NCI-H69 (cell line): ENCODE measurements at regions not wholly inside any gene's neighbourhood (a gene's known extent, or its start where the extent isn't known, plus 50 kb on each side); places are given as distances from the start of the nearest gene placed in this dataset.

Experiments
- DNase-seq: peaks from one replicate; lab custom pipeline; 2025; lab: John Stamatoyannopoulos, UW

DNA sequence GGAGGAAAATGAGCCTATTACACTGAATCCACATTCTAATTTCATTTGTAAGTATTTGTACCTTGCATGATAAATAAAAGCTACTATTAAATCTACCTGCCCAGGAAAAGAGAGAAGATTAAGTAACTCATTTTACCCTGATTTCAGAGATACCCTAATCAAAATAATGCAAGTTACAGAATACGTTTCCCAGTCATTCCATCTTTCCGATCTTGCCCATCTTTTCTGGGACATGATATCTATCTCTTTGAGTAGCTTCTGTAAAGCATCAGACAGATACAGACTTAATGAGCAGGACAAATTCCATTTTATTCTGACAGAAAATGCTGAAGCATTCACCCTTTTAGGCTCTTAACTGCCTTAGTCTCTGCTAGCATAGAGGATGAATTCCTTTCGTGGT lies 56.6 kb downstream of the SPRY2 start:
- DNase-seq, result no peak

DNA sequence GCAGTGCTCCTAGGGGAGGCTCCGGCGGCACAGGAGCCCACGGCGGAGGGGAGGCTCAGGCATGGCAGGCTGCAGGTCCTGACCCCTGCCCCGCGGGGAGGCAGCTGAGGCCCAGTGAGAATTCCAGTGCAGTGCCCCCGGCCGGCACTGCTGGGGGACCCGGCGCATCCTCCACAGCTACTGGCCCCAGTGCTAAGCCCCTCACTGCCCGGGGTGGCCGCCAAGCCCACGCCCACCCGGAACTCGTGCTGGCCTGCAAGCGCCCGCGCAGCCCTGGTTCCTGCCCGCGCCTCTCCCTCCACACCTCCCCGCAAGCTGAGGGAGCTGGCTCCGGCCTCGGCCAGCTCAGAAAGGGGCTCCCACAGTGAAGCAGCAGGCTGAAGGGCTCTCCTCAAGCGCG lies 62.2 kb downstream of the SPRY2 start:
- DNase-seq, result no peak

DNA sequence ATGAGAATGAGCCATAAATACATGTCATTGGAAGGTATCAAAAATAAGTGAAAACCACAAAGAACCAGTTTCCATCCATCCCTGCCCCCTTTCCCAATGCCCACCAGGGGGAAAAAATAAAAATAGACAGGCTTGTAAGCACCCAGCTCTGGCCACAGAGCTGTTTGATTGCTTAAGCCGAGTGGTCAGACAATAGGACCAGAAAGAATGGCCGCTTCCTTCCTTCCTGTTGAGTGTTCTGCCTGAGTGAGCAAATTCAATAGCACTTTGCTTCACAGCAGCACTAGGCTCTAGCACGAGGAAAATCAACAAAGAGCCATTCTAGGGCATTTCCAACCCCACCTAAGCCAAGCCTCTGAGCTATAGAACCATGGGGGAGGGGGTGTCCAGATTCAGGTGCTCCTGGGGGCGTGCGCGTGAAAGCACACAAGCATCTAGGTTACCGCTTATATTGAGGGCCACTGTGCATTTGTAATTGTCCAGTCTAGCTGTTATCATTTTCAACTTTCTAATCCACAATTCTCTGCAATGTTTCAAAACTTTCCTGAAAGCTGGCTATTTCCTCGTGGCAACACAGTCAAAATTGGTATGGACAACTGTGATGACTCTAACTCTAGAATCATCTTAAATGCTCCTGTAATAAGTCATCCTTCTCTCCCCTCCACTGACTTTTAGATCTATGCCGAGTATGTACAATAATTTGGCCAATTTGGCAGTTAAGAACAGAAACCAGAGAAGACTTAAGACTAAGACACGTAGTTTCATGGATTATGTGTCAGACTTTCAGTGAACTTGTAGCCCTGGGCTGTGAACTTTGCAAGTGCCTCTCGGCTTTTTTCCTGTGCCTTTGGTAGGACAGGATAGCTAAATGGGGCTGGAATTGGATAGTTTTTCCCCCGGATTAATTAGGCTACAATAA lies 64.3 kb downstream of the SPRY2 start:
- DNase-seq, result peak; percentile 51

DNA sequence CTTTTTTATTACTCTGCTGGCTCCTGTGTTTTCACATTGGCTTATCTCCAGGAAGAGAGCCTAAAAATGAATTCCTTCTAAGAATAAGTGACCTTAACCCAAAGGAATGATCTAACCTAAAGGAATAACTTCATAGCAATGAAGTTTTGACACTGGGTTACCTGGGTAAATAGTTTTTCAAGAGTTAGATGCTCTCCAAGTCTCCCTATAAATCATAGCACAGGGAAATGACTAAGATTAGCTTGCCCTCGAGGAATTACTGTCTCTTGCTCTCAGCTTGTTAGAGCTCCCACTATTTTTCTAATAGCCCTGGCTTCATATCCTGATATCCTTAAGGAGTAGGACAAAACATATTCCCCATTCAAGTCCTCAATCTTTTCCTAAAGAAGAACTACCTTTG lies 66.3 kb downstream of the SPRY2 start:
- DNase-seq, result no peak

DNA sequence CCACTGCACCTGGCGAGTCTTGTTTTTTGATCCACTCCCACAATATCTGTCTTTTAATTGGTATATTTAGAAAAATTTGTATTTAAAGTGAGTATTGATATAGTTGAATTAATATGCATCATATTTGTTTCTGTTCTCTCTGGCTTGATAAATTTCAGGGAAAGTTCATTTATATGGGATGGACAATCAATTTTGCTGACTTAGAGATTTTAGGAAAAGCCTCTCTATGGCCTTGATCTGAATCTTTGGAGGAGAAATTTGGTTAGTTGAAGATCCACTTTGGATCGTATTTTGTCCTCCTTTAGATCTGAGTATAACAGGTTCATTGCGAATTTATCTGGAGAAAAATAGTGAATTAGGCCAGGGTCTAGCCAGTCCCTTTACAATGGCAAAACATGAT lies 67.2 kb downstream of the SPRY2 start:
- no peak for DNase-seq

DNA sequence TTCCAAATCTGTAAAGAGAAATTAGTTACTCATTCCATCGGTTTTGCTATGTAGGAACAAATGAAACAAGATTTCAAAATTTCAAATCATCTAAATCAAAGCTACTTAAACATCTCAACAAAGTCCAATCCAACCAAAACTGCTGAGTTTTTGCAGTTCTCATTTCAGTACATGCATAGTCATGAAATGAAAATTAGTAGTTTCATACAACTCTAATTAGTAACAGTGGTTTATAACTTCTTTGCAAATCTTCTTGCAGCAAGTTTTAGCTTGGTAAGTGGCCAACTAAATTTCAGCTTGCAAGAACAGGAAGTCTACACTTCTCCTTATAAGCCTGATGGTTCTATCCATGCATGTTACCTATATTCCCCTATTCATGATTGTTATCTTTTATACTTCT lies 75.6 kb downstream of the SPRY2 start:
- DNase-seq, result no peak

DNA sequence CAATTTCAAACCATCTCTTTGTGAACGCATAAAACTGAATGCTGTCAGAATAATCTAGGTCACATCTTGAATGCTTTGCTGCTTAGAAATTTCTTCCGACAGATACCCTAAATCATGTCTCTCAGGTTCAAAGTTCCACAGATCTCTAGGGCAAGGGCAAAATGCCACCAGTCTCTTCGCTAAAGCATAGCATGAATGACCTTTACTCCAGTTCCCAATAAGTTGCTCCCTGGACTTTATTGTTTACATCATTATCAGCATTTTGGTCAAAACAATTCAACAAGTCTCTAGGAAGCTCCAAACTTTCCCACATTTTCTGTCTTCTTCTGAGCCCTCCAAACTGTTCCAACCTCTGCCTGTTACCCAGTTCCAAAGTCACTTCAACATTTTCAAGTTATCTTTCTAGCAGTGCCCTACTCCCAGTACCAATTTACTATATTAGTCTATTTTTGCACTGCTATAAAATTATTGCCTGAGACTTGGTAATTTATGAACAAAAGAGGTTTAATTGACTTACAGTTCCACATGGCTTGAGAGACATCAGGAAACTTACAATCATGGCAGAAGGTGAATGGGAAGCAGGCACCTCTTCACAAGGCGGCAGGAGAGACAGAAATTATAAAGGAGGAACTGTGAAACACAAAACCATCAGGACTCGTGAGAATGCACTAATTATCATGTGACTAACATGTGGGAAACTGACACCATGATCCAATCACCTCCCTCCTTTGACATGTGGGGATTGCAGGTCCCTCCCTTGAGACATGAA lies 77.0 kb downstream of the SPRY2 start:
- DNase-seq, result no peak

DNA sequence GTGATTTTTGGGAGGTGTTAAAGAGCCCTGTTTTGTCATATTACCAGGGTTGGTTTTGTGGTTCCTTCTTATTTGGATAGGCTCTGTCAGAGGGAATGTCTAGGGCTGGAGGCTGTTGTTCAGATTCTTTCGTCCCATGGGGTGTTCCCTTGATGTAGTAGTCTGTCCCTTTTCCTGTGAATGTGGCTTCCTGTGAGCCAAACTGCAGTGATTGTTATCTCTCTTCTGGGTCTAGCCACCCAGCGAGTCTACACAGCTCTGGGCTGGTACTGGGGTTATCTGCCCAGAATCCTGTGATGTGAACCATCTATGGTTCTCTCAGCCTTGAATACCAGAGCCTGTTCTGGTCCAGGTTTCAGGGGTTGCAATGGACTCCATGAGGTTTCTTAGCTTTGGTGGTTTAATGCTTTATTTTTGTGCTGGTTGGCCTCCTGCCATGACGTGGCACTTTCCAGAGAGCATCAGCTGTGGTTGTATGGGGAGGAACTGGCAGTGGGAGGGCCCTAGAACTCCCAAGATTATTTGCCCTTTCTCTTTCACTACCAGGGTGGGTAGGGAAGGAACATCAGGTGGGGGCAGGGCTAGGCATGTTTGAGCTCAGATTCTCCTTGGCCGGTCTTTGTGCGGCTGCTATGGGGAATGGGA lies 78.8 kb downstream of the SPRY2 start:
- DNase-seq, result no peak

DNA sequence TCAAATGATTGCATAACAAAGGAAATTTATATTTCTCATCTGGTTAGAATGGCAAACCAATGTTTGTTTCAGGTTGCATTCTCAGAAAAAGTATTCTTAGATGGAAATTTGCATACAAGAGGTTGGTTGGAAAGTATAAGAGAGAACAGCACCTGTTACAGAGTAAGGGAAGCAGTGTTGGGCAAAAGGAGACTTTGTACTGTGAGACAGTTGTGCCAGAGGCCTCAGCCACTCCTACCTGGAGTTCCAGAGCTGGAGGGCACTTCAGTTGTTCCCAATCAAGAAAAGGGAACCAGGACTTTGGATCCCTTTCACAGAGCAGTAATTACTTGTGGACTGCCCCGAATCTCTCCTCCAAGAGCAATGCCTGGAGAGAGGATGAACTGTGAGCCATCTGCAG lies 81.8 kb downstream of the SPRY2 start:
- no peak for DNase-seq

DNA sequence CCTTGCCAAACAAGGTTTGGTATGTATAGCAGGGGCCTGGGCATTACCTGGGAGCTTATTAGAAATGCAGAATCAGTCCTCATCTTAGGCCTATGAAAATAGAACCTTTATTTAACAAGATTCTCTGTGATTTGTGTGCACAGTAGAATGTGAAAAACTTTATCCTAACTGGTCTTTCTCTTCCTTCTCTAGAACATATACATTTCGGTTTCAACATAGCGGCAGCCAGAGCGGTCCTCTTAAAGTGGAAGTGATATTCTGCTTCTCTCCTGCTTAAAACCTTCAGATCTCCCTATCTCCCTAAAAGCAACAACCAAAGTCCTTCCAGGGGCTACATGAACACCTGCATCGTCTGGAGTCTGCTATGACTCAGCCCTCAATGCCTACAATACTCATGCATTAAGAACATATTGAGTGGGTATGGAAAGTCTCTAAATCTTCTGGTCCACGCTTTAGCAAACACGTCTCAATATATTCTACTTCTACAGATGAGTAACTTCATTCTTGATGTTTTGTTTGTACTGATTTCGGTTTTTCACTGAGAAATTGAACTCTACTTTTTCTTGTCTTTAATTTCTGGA lies 84.5 kb downstream of the SPRY2 start:
- no peak for DNase-seq

DNA sequence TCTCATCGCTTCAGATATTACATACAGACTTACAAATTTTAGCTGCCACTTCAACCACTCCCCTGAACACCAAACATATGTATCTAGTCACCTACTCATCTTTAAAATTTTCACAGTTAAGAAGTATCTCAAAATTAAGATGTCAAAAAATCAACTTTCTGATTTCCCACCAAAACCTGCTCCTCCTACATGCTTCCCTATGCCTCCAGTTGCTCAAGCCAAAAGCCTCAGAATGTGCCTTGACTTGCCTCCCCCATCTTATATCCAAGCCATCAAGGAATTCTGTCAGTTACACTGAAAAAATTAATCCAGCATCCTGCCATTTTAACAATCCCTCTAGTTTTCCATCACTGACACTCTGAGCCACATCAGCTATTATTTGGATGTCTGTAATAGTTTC lies 85.0 kb downstream of the SPRY2 start:
- no peak for DNase-seq

DNA sequence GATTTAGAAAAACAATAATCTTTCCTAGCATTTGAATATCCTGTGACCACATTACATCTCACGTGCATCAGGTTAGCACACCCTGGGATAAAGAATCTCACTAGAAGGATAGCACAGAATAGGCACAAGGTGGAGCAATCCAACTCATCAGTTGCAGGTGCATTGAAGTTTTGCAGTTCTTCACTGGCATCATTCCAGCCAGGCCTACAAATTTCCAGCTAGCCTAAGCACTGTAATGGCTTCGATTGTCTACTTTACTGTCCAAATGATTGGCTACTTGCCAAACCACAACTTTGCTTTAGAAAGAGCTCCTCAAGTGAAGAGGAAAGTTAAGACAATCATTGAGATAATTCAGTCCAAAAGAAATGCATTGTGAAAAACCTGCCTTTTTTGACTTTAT lies 89.5 kb downstream of the SPRY2 start:
- DNase-seq, result peak; percentile 0

DNA sequence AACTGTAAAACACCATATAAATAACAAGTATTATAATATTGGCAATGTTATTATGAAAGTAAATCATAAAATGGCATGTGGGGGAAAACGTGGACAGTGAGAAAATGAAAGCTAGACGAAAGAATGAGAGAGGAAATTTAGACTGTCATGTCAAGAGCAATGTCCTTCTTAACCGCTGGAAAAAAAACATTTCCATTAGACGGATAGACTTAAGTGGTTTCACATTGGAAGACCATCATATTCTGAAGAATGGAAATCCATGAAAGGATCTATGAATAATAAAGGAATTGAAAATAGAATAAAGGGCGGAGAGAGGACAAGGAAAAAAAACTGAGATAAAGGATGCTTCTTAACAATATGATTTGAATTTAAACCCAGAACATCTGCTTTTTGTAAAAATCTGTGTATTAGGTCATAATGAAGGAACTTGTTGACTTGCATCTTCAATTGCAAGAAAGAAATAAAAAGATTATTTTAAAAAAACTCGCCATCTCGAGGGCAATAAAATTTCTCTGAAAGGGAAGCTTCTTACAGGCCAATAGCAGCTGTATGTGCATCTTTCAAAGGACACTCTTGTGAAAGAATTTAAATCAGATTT lies 90.6 kb downstream of the SPRY2 start:
- DNase-seq, result no peak

DNA sequence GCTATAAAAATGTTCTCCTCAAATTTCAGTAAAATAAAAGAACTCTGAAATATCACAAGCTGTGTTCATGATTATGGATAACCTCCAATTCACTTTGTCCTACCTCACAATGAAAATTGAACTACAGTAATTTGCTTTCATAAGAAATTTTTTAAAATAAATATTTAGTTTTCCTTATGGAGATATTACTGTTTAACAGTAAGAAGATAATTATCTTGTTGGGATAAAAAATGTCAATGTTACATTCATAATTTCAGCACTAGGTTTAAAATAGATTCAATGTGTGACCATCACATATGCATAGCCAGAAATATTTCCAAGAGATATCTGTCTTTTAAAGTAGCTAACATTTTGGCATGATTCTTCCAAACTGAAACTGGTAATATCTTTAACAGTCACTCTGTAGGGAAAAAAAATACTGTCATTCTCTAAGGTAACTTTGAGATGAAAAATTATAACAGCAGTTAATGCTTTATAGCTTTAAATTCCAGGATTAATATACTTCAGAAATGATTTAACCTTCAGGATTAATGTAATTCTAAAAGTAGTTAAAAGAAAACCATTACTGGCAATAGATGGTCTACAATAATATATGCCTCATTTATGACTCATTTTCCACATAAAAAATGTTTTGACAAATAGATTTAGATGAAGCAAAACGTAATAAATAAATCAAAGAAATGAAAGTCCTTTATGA lies 91.3 kb downstream of the SPRY2 start:
- no peak for DNase-seq

DNA sequence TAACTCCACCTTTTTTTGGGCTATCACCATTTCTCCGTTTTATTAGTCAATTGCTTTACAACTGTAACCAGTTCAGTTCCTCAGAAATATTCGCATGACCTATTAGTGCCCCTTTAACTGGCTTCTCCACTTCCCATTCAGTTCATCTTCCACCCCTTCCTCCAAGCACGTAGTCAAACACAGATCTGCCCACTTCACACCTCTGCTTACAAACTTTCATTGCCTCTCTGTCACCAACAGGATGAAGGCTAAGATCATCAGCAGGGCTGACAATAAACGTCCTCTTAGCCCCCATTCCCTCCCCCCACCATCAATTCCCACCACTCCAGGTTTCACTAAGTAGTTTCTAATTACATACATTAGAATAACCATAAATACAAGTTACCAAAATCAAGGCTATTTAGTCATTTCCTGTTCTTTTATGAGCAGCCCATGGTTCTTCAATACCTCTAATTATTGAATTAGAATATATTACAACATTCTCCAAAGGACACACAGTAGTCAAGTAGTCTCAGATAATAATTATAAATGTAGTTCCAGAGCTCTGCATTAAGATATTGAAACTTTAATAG lies 95.7 kb downstream of the SPRY2 start:
- peak; percentile 3 for DNase-seq

DNA sequence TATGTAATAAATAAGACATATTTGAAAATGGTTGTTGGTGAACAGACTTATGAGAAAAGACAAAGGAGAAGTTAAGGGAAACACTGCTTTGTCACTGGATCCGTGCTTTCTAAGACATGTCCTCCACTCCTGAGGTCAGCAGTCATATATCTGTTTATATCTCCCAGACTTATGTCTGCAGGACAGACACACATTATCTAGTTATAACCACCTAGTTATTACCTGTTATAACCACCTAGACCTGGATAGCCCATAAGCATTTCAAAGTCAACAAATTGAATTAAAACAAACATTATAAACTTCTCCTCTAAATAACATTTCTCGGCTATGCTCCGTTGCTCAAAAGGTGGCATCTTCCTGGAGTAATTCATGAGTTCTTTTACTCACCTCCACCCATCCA lies 96.4 kb downstream of the SPRY2 start:
- no peak for DNase-seq

DNA sequence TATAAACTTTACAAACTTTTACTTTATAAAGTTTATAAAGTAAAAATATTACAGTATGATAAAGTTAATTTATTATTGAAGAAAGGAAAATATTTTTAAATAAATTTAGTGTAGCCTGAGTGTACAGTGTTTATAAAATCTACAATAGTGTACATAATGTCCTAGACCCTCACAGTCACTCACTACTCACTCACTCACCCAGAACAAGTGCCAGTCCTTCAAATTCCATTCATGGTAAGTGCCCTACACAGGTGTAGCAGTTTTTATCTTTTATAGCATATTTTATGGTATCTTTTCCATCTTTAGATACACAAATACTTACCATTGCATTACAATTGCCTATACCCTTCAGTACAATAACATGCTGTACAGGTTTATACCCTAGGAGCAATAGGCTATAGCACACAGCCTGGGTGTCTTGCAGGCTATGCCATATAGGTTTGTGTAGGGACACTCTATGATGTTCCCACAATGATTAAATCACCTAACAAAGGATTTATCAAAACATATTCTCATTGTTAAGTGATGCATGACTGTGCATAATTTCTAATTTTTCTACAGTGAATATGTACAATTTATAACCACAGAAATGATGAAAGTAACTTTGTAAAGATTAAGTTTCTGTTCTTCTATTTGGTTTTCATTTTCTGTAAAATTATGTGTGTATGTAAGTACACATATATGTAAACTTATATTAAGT lies 98.0 kb downstream of the SPRY2 start:
- DNase-seq, result no peak

DNA sequence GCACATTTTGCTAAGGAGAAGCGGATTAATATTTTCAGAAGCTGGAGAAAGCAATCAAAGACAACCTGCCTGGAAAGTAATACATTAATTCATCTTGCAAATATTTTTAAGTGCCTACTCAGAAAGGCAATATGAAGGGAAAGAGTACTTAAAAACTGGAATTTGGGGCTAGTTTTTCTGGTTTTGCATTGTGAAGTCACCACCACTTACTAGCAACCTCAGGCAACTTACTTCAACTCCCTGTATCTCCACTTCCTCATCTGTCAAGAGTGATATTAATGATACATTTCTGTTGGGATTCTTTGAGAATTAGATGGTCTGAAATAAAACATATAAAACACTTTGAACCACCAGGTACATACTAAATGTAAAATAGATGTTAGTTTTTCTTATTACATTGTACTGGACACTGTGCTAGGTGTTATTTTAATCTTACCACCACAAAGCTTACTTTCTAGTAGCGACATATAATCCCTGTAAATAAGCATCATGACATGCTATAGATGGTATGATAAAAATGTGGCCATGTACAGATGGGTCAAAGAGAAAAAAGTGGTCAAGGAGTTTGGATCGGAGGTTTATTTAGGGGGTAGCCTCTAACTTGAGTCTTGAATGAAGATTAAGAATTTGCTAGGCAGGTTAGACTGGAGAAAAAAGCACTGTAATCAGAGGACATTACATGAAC lies 101.2 kb downstream of the SPRY2 start:
- no peak for DNase-seq

DNA sequence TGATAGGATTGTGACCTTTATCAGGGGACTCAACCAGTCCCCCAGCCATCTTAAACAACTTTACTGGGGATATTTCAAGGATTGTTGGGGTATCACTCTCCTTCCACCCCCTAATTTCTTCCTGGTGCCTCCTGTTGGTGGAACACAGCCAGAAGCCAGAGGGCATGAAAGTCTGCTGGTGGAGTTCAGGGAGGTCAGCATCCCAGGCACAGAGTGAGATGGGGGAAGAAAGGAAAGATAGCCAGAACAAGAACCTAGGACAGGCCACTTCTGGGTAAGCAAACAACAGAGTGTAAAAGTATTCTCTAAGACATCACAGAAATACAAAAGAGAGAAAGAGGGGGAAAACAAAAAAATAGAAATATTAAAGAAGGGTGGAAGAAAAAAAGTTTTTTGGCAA lies 101.8 kb downstream of the SPRY2 start:
- no peak for DNase-seq

DNA sequence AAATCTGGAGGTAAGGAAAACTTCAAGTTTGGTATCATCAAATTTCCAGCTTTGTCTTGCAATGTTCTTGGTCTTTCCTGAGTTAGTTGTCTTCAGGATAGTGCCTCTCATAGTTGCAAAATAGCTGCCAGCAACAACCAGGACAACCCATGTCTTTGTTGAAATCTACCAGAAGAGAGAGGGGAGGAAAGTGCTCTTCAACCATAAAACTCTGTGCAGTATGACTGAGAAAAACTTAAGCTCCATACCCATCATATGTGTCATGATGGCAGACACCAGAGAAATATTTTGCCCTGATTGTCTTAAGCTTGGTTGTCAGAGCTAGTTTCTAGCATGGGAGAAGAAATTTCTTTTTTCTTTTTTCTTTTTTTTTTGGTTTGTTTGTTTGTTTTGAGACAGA lies 103.3 kb downstream of the SPRY2 start:
- DNase-seq, result no peak
